Liver (tissue), 8 donors: ENCODE measurements at regions not wholly inside any gene's neighbourhood (a gene's known extent, or its start where the extent isn't known, plus 50 kb on each side); places are given as distances from the start of the nearest gene placed in this dataset.

Experiments used
- DNase-seq: peaks from one replicate; pipeline ENCODE4 v3.0.0-alpha.2; 2017; ENCODE audit warnings: low spot score
- H3K27ac ChIP-seq, 2 donors: one replicate each; pipeline ENCODE4 v1.7.0; 2013; ENCODE audit warnings: inconsistent platforms in 2 of 2, low read length in 2 of 2, control low read depth in 1 of 2, low read depth in 1 of 2, mild to moderate bottlenecking in 1 of 2
- H3K27me3 ChIP-seq, 4 donors: one replicate each; pipeline versions ENCODE4 v1.6.1 to v1.7.0; 2013; ENCODE audit warnings: low read length in 3 of 4, inconsistent platforms in 1 of 4, mild to moderate bottlenecking in 1 of 4, moderate library complexity in 1 of 4; ENCODE audit not compliant: control insufficient read depth in 4 of 4, insufficient read depth in 4 of 4
- H3K36me3 ChIP-seq, 4 donors: one replicate each; pipeline versions ENCODE4 v1.6.1 to v1.7.0; 2013; ENCODE audit warnings: low read length in 3 of 4, mild to moderate bottlenecking in 3 of 4, low read depth in 1 of 4, moderate library complexity in 1 of 4; ENCODE audit not compliant: control insufficient read depth in 4 of 4, insufficient read depth in 3 of 4
- H3K4me1 ChIP-seq, 4 donors: one replicate each; pipeline versions ENCODE4 v1.6.1 to v1.7.0; 2013; ENCODE audit warnings: low read length in 3 of 4, mild to moderate bottlenecking in 3 of 4, moderate library complexity in 1 of 4; ENCODE audit not compliant: control insufficient read depth in 4 of 4, insufficient read depth in 4 of 4
- H3K4me3 ChIP-seq, 3 donors: one replicate each; pipeline versions ENCODE4 v1.6.1 to v1.7.0; 2013; ENCODE audit warnings: low read length in 3 of 3, control low read depth in 1 of 3, low read depth in 1 of 3, mild to moderate bottlenecking in 1 of 3
- H3K9ac ChIP-seq, 2 donors: one replicate each; pipeline ENCODE4 v1.7.0; 2013; ENCODE audit warnings: low read length in 2 of 2, mild to moderate bottlenecking in 2 of 2, moderate library complexity in 2 of 2, control low read depth in 1 of 2, low read depth in 1 of 2
- H3K9me3 ChIP-seq, 4 donors: one replicate each; pipeline versions ENCODE4 v1.6.1 to v1.7.0; 2013; ENCODE audit warnings: low read length in 3 of 4; ENCODE audit not compliant: control insufficient read depth in 4 of 4
- ATF3 ChIP-seq: IDR thresholded peaks from 2 replicates; pipeline ENCODE4 v1.6.1; 2016; ENCODE audit warnings: antibody characterized with exemption
- CTCF ChIP-seq: fragments of 150-350 bp; IDR thresholded peaks from 2 replicates; pipeline ENCODE4 v1.5.1; 2017; ENCODE audit warnings: improper control_type of control experiment, low read depth, low read length; ENCODE audit not compliant: missing input control
- EGR1 ChIP-seq, 2 donors: IDR thresholded peaks; 2 replicates each; pipeline ENCODE4 v1.6.1; 2016 to 2018; ENCODE audit warnings: antibody characterized with exemption in 2 of 2, low read depth in 2 of 2
- FOXA1 ChIP-seq: IDR thresholded peaks from 2 replicates; pipeline ENCODE4 v1.6.1; 2016; ENCODE audit warnings: antibody characterized with exemption
- FOXA2 ChIP-seq: IDR thresholded peaks from 2 replicates; pipeline ENCODE4 v1.6.1; 2016; ENCODE audit warnings: antibody characterized with exemption
- GABPA ChIP-seq, 2 donors: IDR thresholded peaks in 1 of 2; conservative IDR thresholded peaks in 1 of 2; 2 replicates each; pipeline ENCODE4 v1.6.1; 2016; ENCODE audit warnings: antibody characterized with exemption in 2 of 2, mild to moderate bottlenecking in 1 of 2, moderate library complexity in 1 of 2
- HNF4A ChIP-seq, 2 donors: conservative IDR thresholded peaks; 2 replicates each; pipeline ENCODE4 v1.6.1; 2016; ENCODE audit warnings: antibody characterized with exemption in 2 of 2, mild to moderate bottlenecking in 2 of 2
- HNF4G ChIP-seq: IDR thresholded peaks from 2 replicates; pipeline ENCODE4 v1.6.1; 2016; ENCODE audit warnings: antibody characterized with exemption
- JUND ChIP-seq, 2 donors: IDR thresholded peaks; 2 replicates each; pipeline ENCODE4 v1.6.1; 2016; ENCODE audit warnings: antibody characterized with exemption in 2 of 2
- MAX ChIP-seq: IDR thresholded peaks from 2 replicates; pipeline ENCODE4 v1.6.1; 2016; ENCODE audit warnings: antibody characterized with exemption
- NR2F2 ChIP-seq: IDR thresholded peaks from 2 replicates; pipeline ENCODE4 v1.6.1; 2016; ENCODE audit warnings: antibody characterized with exemption
- RAD21 ChIP-seq, 2 donors: IDR thresholded peaks; 2 replicates each; pipeline ENCODE4 v1.6.1; 2016; ENCODE audit warnings: antibody characterized with exemption in 2 of 2, mild to moderate bottlenecking in 2 of 2
- REST ChIP-seq: IDR thresholded peaks from 2 replicates; pipeline ENCODE4 v1.6.1; 2016; ENCODE audit warnings: antibody characterized with exemption, mild to moderate bottlenecking
- RXRA ChIP-seq, 2 donors: IDR thresholded peaks; 2 replicates each; pipeline ENCODE4 v1.6.1; 2017 to 2018; ENCODE audit warnings: antibody characterized with exemption in 2 of 2, mild to moderate bottlenecking in 1 of 2
- SP1 ChIP-seq: IDR thresholded peaks from 2 replicates; pipeline ENCODE4 v1.6.1; 2018; ENCODE audit warnings: antibody characterized with exemption, mild to moderate bottlenecking
- YY1 ChIP-seq: IDR thresholded peaks from 2 replicates; pipeline ENCODE4 v1.6.1; 2016; ENCODE audit warnings: antibody characterized with exemption, mild to moderate bottlenecking
- WGBS: extraction: QIAGEN DNeasy Blood & Tissue Kit; methylation state at CpG from one replicate; pipeline ENCODE4 v1.1.7; 2013; 5-methylcytosine and 5-hydroxymethylcytosine counted together
- donor health status: healthy.
- donor health status: healthy.
- donor health status: healthy.
- donor health status: healthy.
- donor health status: healthy.

GRCh38 chr12:94748726-94749421, 98.5 kb upstream of the TMCC3 start:
- no peak for TF ChIP-seq FOXA2
- no peak for TF ChIP-seq SP1
- no peak for TF ChIP-seq HNF4A (conservative IDR thresholded peaks at IDR 0.05)
- TF ChIP-seq EGR1 (IDR thresholded peaks at IDR 0.05; ENCODE audit: low read depth in 2 of 2) = no peak
- no peak for TF ChIP-seq HNF4G
- no peak overlapping the region for H3K9ac ChIP-seq
- no peak overlapping the region for H3K27ac ChIP-seq
- WGBS = 84% methylated on average over 10 of the region's 10 CpGs
- no peaks in the 10 kb centered on the region for H3K9me3 ChIP-seq
- H3K36me3 ChIP-seq = no peaks in the 10 kb centered on the region
- H3K4me3 ChIP-seq = no peak overlapping the region
- H3K4me1 ChIP-seq = no peaks in the 10 kb centered on the region
- DNase-seq = no peak
- H3K27me3 ChIP-seq = peaks cover 0 to 2% (median 0%) of the 10 kb centered on the region in 4 donors

GRCh38 chr12:94745562-94745961, 95.2 kb upstream of the TMCC3 start:
- Histone ChIP-seq H3K9ac (no peak overlapping the region), H3K4me1 (no peaks in the 10 kb centered on the region), H3K27ac (no peak overlapping the region), H3K4me3 (no peak overlapping the region), H3K9me3 (no peaks in the 10 kb centered on the region), H3K36me3 (no peaks in the 10 kb centered on the region), H3K27me3 (peaks cover 0 to 2% (median 0%) of the 10 kb centered on the region in 4 donors)
- 83% methylated on average over 4 of the region's 4 CpGs for WGBS
- TF ChIP-seq RAD21 (IDR thresholded peaks at IDR 0.05) (no peak), MAX (no peak), ATF3 (no peak), GABPA (IDR thresholded peaks at IDR 0.05 in 1 of 2, conservative IDR thresholded peaks at IDR 0.05 in 1 of 2) (no peak), HNF4G (no peak), NR2F2 (no peak), EGR1 (IDR thresholded peaks at IDR 0.05; ENCODE audit: low read depth in 2 of 2) (no peak), JUND (IDR thresholded peaks at IDR 0.05) (no peak), REST (no peak)
- DNase-seq = no peak

- 81% methylated on average over 3 of the region's 3 CpGs for WGBS
- no peak for TF ChIP-seq RAD21 (IDR thresholded peaks at IDR 0.05)
- no peak for TF ChIP-seq REST
- no peak for TF ChIP-seq CTCF
- no peak for TF ChIP-seq HNF4A (conservative IDR thresholded peaks at IDR 0.05)
- no peak for TF ChIP-seq GABPA (IDR thresholded peaks at IDR 0.05 in 1 of 2, conservative IDR thresholded peaks at IDR 0.05 in 1 of 2)
- no peak for TF ChIP-seq FOXA1
- TF ChIP-seq MAX = no peak
- TF ChIP-seq YY1 = no peak
- TF ChIP-seq RXRA (IDR thresholded peaks at IDR 0.05) = no peak
- TF ChIP-seq JUND (IDR thresholded peaks at IDR 0.05) = no peak
- TF ChIP-seq NR2F2 = no peak
These were observed 92.8 kb upstream of the TMCC3 start for GRCh38 chr12:94743174-94743573.

More at GRCh38 chr12:94743174-94743573, 92.8 kb upstream of the TMCC3 start:
- peaks cover 0 to 2% (median 0%) of the 10 kb centered on the region in 4 donors for H3K27me3 ChIP-seq
- no peaks in the 10 kb centered on the region for H3K36me3 ChIP-seq
- no peak overlapping the region for H3K9ac ChIP-seq
- no peak overlapping the region for H3K4me3 ChIP-seq
- no peak overlapping the region for H3K27ac ChIP-seq
- H3K4me1 ChIP-seq = no peaks in the 10 kb centered on the region
- no peak for DNase-seq
- no peaks in the 10 kb centered on the region for H3K9me3 ChIP-seq
